HT-29 (cell line): ENCODE measurements at regions not wholly inside any gene's neighbourhood (a gene's known extent, or its start where the extent isn't known, plus 50 kb on each side); places are given as distances from the start of the nearest gene placed in this dataset.
"Not testable (repeated sequence)": the region's sequence is repeated elsewhere in the genome, so short reads cannot be mapped to it uniquely, and the experiment has no call there.

Source experiments
- DNase-seq: peaks from one replicate; pipeline ENCODE4 v3.0.0-alpha.2; 2015; ENCODE audit warnings: low spot score

DNA sequence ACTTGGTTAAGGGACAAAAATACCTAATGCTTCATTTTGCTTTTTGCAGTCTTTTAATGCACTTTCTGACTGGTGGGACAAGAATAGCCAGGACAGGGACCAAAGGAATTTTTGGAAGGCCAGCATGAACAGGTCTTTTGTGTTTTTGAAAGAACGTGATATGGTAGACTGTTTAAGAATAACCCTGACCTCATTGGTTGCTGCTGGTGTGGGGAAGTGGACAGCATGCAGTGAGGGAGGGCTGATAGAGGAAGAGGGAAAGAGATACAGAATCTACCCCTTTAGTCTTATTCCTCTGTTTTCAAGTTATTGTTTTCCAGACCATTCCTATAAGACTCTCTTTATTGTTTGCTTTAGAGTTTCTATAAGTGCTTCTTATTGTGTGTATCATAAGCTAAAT, 816.2 kb downstream of the CDH11 start:
- no peak for DNase-seq

DNA sequence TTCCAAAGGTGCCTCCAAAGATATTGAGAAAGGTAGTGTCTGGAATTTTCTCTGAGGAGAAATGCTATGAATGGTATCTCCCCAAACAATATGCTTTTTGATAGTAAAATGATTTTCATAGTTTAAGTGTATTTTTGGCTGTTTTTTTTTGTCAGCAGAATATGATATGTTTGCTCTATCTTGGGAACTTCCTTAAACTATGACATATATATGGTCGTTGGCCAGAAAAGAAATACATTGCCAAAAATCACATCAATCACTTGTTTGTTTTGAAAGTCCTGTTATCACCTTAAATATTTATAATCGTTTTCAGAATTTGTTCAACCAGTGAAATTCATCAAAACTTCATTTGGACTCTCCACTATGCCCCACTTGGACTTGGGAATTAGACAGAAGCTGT, 816.9 kb downstream of the CDH11 start:
- DNase-seq = no peak

DNA sequence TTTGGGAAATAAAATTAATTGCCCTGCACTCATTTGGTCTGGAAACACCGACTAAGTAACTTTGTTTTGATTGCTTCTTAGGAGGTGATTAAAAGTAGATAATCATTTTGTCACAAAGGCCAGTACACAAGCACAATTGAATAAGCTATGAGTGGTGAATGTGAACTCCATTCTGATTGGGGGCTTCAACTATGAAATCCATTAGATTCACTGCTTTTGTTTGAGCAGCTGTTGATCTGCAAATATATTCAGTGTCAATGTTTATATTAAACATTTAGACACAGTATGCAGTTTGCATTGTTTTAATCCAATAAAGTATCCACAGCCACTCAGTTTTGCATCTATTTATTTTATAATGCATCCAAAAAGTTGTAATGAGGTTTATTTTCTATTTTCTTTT, 817.5 kb downstream of the CDH11 start:
- no peak for DNase-seq

DNA sequence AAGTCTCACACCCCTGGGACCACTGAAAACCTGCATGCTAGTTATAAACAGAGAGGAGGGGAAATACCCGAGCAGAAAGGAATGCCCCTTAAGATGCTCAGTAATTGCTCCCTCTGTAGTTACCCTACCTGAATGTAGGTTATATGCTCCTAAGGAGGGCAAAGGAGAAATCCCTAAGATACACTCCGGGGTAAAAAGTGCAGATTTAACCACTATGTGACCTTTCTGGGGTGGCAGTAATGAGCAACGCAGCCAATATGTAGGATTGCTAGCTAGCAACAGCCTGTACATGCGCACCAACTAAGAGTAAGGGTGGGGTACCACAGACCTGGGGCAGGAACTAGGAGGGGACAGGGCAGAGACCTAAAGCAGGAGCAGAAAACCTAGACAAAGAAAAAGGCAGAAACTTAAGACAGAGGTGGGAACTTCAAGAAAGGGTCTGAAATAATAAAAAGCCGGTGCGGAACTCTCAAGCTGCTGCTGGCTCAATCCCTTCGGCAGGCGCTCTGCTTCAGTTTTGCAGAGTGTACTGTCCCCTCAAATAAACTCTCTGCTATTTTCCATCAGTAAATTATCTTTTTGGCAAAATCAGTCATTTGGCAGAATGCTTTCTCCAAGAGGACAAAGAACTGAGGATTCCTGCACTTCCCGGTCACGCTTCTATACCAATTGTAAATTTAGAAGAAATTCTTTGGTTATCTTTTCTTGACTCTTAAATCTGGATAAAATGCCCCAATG, 823.8 kb downstream of the CDH11 start:
- DNase-seq = no peak

DNA sequence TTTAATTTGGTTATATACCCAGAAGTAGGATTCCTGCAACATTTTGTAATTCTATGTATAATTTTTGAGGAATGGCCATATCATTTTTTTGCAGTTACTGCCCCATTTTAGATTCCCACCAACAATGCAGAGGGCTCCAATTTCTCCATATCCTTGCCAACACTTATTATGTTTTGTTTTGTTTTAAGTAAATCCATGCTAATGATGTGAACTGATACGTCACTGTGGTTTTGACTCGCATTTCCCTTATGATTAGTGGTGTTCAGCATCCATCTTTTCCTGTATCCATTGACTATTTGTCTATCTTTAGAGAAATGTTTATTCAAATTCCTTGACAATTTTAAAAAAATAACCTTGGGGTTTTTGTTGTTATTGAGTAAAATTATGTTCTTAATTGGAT, 826.4 kb downstream of the CDH11 start:
- no peak for DNase-seq

DNA sequence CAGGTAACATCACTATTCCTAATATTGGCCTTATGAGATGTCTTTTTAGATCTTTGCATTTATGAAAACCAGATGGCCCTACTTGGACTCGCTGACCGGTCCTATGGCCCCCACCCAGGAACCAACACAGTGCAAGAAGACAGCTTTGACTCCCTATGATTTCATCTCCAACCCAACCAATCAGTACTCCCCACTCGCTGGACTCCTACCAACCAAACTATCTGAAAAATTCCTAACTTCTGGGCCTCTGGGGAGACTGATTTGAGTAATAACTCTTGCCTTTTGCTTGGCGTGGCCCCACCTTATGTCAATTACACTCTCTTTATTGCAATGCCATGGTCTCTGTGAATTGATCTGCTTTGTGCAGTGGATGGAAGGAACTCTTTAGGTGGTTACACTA, 828.9 kb downstream of the CDH11 start:
- no peak for DNase-seq

DNA sequence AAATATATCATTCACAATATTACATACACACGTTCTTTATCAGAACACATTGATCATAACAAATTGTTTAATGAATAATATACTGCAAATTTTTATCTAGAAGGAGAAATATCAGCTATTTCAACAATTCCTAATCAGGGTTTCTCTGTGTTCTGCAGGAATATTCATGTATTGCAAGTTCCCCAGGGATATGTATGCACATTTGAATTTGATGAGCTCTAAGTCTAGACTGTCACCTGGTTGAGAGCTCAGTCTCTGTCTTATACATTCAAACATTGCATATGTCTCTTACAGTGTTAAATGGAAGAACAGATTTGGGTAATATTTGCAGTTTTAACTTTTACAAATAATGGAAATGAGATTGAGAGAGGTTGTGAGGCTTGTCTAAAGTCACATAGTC, 829.7 kb downstream of the CDH11 start:
- DNase-seq = no peak

DNA sequence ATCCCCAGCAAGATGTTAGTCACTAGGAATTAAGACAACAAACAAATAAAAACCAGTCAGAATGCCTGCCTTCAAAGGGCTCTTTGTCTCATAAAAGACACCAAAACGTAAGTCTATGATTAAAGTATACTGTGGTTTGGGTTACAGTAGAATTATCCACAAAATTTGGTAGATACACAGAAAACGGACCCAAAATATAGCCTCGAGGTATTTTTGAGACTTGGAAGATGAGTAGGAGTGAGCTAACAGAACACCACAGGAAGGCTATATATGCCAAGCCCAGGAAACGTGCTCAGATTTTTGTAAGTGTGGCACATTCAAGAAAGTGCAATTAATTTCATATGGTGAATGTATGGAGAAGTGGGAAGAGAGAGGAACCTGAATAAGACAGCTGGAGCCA, 831.4 kb downstream of the CDH11 start:
- no peak for DNase-seq

DNA sequence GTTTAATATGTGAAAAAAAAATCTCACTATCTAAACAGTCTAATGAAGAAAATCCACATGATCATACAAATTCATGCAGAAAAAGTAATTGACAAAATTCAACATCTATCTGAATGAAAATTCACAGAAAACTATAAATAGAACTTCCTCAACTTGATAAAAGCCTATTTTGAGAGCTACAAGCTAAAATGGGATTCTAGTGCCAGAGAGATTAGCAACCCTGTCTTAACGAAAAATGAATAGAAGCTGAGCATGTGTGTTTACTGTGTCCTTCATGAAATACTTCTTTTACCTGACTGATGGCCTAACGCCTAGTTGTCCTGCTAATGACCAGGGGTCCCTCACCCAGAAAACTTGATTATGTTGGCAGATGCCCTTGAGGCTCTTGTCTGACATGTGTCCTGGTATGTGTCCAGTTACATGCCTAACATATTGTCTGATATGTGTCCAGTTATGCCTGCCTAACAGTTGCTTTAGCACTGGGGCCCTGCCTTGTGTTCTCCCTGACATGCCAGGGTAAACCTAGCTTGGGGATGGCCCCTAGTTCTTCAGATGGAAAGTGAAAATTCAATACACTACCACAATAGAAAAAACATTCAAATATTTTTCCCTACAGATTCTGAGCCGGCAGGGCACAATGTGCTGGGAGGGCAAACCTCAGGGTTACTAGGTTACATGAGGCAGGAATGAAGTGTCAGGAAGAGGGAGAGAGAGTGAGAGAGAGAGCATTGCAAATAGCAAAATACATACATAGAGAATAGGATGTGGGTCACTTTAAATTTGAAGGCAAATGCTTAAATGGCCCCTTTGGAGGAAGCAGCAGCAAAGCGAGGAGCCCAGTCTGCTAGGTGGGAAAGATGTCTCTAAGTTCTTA, 834.0 kb downstream of the CDH11 start:
- no peak for DNase-seq

DNA sequence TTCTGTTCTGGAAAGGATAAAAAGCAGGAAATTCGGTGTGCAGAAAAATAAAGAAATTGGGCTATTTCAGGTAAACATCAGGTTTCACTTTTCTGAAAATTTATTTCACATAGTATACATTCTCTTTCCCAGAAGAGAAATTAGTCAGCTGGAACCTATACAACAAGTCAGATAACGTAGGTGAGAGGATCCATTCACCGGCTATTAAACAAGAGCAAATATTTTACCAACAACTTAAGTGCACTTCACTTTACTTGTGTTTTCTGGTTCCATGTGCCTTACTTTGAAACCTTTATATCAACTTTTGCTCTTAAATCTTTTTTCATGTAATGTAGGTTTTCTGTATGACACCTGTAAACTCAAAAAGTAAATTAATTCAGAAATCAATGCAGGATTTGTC, 839.7 kb downstream of the CDH11 start:
- DNase-seq = no peak

DNA sequence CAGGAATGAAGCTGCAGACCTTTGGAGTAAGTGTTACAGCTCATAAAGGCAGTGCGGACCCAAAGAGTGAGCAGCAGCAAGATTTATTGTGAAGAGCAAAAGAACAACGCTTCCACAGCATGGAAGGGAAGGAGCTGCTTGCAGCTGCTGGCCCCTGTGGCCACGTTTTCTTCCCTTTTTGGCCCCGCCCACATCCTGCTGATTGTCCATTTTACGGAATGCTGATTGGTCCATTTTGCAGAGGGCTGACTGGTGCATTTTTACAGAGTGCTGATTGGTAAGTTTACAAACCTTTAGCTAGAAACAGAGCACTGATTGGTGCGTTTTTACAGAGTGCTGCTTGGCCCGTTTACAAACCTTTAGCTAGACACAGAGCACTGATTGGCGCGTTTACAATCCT, 841.5 kb downstream of the CDH11 start:
- no peak for DNase-seq

DNA sequence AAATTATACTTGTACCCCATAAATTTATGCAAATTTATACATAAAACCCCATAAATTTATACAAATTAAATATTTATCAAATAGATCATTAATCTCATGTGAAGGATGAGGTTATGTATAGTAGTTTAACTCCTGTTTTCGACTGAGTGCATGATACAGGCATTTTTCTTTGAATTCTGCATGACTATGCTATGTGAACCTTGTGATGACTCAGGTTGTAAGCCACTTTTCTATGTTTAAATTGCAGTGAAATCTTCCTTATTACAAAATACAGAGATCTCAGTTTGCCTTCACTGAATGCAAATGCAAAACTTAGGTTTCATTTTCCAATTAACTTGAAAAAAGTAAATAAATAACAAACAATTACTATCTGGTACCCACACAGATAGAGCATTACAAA, 843.7 kb downstream of the CDH11 start:
- no peak for DNase-seq

DNA sequence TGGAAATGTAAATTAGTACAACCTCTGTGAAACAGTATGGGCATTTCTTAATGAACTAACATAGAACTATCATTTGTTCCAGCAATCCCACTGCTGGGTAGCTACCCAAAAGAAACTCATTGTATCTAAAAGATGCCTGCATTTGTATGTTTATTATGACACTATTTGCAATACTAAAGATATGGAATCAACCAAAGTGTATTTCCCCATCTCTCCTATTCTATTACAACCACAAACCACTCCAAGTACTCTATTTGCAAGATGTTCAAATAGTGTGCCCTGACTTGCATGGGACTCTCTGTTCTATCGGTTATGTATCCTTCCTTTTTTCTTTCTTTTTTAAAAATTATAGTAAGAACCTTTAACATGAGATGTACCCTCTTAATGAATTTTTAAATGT, 845.2 kb downstream of the CDH11 start:
- no peak for DNase-seq

DNA sequence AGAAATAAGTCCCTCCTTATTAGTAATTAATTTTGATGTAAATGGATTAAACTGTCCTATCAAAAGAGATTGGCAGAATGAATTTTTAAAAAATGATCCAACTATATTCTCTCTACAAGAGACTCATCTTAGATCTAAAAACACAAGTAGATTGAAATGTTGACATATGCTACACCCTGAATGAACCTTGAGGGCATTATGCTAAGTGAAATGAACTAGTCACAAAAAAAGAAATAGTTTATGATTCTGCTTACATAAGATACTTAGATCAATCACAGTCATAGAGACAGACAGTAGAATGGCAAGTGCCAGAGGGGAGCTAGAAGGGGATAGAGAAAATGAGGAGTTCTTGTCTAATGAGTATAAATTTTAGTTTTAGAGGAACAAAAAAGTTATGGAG, 849.8 kb downstream of the CDH11 start:
- no peak for DNase-seq

DNA sequence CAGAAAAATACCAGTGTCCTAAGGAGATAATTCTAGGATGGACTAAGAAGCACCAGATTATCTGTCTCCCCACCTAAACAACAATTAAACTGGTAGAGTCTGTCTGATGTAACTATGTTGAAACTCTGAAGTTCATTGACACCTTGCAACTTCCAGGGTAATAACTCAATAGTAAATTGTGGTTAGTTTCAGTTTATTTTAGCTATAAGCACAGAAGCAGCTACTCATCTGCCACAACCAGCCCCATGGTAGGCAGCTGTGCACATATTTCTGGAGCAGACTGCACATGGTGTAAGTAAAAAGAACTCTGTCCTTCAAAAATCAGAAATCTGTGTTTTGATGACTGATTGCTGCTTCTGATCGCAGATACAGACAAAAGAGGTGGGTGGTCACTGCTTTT, 852.1 kb downstream of the CDH11 start:
- DNase-seq = no peak

DNA sequence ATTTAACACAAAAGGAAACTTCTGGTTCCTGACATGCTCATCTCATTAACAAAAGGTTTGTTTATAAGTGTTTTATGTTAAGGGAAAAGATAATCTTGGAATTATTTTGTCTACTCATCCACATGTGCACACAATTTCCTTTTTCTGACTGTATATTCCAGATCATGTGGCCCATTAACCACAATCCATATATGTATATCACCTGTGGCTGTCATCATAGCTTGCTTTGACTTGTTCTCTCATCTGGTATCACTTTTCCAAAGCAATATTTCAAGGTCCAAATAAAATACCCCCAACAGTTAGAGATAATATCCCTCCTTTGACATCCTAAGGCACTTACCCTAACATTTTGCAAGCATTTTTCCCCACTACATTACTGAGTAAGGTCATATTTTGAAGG, 856.1 kb downstream of the CDH11 start:
- no peak for DNase-seq

DNA sequence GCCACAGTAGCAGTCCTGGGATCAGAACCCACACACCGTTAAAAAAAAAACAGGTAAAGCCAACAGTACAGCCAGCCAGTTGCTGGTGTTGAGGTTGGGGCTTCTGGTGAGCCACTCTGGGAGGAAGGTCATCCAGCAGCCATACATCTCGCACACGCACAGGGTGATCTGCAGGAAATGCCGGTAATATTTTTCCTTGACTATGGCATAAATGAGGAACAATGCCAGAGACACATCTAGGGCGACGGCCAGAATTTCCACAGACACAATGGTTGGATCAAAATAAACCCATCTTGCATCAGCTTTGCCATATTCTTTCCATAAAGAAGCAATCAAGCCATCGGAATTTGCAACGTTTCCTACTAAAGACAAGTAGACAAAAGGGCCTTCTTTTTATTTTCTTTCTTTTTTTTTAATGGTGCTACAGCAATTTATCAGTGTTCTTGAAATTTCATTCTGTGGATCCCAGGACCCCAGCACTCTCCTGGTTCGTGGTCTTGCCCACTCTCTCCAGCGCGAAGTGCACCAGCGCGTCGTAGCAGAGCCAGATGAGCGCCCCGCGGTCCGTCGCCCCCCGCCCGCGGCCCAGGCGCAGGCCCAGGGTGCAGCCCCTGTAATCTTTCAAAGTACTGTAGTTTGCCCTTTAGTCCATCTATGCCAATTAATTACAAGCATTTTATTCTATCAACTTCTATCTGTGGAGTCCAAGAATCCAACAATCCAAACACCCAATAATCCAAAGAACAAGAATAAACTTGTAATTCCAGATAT, 861.0 kb downstream of the CDH11 start:
- DNase-seq = not testable (repeated sequence)

DNA sequence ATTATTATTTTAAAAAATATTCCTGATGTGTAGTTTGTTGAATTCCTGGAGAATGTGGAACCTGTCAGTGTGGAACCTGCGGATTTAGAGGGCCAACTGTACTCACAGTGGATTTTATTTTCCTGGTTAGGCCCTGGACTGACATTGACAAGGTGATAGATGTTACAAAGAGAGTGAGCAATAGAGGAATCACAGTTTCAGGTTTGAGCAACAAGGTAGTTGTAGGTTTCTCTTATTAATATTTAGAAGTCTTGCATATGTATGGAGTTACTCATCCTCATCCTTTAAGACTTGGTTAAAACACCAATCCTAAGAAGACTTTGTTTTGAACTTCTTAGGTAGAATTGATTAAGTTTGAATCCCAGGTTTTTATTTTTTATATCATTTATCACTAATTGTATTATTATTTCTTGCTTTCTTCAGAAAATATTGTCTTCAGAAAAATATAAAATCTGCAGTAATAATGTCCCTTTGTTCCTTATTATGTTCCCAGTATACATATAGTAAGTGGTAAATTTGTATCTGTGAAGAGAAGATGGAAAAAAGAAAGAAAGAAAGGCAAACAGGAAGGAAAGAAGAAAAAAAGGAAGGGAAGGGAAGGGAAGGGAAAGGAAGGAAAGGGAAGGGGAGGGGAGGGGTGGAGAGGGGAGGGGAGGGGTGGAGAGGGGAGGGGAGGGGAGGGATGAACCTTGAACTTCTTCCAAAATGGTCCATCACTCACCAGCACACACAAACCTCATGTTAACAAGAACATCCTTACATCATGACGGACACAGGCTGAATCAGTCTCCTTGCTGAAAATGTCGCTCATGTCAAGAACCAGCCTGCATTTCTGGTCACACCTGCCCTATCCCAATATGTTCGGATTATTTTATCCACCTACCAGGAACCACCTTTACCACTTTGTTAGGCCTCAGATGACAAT, 867.2 kb downstream of the CDH11 start:
- DNase-seq = no peak

DNA sequence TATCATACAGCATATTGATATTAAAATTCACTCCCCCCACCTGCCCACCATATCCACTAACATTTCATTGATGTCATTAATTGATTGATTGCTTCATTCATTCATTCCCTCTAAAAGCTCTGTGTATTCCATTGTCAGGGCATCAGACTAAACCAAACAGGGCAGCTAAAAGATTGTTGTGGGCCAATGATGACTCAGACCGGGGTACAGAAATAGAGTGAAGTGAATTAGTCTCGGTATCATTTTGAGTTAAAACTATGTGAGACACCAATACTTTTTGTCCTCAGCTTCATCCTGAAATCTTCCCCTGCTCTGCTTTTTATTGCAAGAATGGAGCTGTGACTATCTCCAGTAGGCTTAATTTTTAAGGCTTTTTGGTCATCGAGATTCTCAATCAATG, 868.3 kb downstream of the CDH11 start:
- no peak for DNase-seq

DNA sequence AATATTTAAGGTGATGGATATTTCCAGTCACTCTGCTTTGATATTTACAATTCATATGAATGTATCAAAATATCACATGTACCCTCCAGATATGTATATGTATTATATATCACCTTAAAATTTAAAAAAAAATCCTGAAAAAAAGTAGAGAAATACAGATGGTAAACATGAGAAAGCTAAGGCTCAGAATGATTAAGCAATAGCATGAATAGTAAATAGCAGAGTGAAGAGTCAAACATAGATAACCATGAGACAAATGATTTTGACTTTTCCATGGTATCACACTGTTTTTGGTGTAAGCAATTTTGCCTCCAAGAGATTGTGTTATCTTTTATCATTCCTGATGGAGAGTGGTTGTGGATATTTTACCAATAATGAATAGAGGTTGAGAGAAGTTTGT, 868.8 kb downstream of the CDH11 start:
- DNase-seq = no peak

DNA sequence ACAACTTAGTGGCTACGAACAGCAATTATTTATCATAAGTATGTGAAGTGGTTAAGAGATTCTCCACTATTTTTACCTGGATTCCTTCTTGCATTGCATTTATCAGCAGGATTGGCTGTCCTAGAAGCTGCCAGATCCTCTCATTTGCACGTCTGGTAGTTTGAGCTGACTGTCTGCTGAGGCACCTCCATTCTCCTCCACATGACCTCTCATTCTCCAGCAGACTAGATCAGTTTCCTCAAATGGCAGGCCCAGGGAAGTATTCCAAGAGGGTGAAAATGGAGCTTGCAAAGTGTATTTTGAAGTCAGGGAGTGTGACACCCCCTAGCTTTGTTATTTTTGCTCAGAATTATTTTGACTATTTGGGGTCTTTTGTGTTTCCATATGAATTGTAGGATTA, 870.1 kb downstream of the CDH11 start:
- DNase-seq = no peak
